ENCODE measurements at regions not wholly inside any gene's neighbourhood (a gene's known extent, or its start where the extent isn't known, plus 50 kb on each side); places are given as distances from the start of the nearest gene placed in this dataset.
"Not testable (repeated sequence)": the region's sequence is repeated elsewhere in the genome, so short reads cannot be mapped to it uniquely, and the experiment has no call there.

- not testable (repeated sequence) for TF ChIP-seq MYC (IDR thresholded peaks at IDR 0.05; ENCODE audit: borderline replicate concordance, low read length); POLR2A (IDR thresholded peaks at IDR 0.05; ENCODE audit: low read length)
These were observed 125.6 kb upstream of the LRATD1 start for GRCh38 chr2:14506955-14507354.

Measured in A549 (cell line).